ENCODE measurements at regions not wholly inside any gene's neighbourhood (a gene's known extent, or its start where the extent isn't known, plus 50 kb on each side); places are given as distances from the start of the nearest gene placed in this dataset.

GRCh38 chr6:150499882-150500312 lies 99.8 kb upstream of the PLEKHG1 start:
- TF ChIP-seq, protein P1, sequence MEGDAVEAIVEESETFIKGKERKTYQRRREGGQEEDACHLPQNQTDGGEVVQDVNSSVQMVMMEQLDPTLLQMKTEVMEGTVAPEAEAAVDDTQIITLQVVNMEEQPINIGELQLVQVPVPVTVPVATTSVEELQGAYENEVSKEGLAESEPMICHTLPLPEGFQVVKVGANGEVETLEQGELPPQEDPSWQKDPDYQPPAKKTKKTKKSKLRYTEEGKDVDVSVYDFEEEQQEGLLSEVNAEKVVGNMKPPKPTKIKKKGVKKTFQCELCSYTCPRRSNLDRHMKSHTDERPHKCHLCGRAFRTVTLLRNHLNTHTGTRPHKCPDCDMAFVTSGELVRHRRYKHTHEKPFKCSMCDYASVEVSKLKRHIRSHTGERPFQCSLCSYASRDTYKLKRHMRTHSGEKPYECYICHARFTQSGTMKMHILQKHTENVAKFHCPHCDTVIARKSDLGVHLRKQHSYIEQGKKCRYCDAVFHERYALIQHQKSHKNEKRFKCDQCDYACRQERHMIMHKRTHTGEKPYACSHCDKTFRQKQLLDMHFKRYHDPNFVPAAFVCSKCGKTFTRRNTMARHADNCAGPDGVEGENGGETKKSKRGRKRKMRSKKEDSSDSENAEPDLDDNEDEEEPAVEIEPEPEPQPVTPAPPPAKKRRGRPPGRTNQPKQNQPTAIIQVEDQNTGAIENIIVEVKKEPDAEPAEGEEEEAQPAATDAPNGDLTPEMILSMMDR (conservative IDR thresholded peaks at IDR 0.05 in 1 of 2, IDR thresholded peaks at IDR 0.05 in 1 of 2; ENCODE audit: low read depth in 1 of 2, low read length in 2 of 2) = no peak
- TF ChIP-seq EZH2 (IDR thresholded peaks at IDR 0.05; ENCODE audit: low read length, missing control alignments) = no peak
